ENCODE measurements at regions not wholly inside any gene's neighbourhood (a gene's known extent, or its start where the extent isn't known, plus 50 kb on each side); places are given as distances from the start of the nearest gene placed in this dataset.

DNA sequence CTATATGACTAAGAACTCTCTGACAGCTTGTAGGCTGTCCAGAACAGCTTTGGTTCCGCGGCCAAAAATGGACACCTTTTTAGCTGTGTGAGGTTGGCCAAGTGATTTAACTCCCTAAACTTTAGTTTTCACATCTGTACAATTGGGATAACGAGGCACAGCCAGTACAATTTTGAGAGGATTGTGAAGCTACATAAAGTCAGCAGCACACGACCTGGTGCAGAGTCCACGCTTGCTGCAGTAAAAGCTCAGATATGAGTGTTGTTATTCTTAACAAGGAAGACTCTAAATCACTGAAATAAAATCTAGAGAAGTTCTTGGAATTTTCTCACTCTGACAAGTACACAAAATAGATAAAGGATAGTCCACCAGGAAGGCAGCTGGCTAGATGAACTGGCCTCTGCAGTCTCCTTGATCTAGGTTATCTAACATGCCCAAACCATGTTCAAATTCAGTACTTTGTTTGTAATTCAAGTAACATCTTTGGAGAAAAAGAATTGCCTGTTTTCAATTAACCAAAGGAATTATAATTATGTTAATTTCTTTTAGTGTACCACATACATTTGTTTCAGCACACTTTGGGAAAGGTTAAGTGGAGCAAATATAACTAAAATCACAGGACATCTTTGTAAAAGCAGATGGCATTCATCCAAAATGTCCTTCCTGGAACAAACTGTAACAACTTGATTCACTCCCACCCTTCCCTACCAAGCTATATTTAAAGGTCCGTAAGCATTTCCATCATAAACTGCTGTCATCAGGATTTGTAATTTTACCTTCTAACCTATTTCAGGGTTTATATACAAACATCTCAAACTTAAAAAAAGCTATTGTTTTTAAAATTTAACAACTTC, 201.7 kb upstream of the STK17B start (continued):
- TF ChIP-seq, protein P1, sequence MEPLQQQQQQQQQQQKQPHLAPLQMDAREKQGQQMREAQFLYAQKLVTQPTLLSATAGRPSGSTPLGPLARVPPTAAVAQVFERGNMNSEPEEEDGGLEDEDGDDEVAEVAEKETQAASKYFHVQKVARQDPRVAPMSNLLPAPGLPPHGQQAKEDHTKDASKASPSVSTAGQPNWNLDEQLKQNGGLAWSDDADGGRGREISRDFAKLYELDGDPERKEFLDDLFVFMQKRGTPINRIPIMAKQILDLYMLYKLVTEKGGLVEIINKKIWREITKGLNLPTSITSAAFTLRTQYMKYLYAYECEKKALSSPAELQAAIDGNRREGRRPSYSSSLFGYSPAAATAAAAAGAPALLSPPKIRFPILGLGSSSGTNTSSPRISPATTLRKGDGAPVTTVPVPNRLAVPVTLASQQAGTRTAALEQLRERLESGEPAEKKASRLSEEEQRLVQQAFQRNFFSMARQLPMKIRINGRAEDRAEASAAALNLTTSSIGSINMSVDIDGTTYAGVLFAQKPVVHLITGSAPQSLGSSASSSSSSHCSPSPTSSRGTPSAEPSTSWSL (CRISPR knock-in tag; IDR thresholded peaks at IDR 0.05; ENCODE audit: borderline replicate concordance): no peak
- TF ChIP-seq ZNF766 (CRISPR knock-in tag; conservative IDR thresholded peaks at IDR 0.05) (no peak), CC2D1A (IDR thresholded peaks at IDR 0.05) (no peak), CBFA2T2 (conservative IDR thresholded peaks at IDR 0.05) (peak; percentile 52), U2AF2 (optimal IDR thresholded peaks at IDR 0.05; ENCODE audit: low read depth, low read length) (no peak), IRF2 (CRISPR knock-in tag; IDR thresholded peaks at IDR 0.05) (no peak), HMGN3 (IDR thresholded peaks at IDR 0.05; ENCODE audit: borderline replicate concordance, extremely low read depth, insufficient read length, low read depth, low read length) (no peak), HNRNPUL1 (IDR thresholded peaks at IDR 0.05; ENCODE audit: low read length) (no peak)
- TF ChIP-seq, protein P2, sequence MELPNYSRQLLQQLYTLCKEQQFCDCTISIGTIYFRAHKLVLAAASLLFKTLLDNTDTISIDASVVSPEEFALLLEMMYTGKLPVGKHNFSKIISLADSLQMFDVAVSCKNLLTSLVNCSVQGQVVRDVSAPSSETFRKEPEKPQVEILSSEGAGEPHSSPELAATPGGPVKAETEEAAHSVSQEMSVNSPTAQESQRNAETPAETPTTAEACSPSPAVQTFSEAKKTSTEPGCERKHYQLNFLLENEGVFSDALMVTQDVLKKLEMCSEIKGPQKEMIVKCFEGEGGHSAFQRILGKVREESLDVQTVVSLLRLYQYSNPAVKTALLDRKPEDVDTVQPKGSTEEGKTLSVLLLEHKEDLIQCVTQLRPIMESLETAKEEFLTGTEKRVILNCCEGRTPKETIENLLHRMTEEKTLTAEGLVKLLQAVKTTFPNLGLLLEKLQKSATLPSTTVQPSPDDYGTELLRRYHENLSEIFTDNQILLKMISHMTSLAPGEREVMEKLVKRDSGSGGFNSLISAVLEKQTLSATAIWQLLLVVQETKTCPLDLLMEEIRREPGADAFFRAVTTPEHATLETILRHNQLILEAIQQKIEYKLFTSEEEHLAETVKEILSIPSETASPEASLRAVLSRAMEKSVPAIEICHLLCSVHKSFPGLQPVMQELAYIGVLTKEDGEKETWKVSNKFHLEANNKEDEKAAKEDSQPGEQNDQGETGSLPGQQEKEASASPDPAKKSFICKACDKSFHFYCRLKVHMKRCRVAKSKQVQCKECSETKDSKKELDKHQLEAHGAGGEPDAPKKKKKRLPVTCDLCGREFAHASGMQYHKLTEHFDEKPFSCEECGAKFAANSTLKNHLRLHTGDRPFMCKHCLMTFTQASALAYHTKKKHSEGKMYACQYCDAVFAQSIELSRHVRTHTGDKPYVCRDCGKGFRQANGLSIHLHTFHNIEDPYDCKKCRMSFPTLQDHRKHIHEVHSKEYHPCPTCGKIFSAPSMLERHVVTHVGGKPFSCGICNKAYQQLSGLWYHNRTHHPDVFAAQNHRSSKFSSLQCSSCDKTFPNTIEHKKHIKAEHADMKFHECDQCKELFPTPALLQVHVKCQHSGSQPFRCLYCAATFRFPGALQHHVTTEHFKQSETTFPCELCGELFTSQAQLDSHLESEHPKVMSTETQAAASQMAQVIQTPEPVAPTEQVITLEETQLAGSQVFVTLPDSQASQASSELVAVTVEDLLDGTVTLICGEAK (IDR thresholded peaks at IDR 0.05): no peak
- TF ChIP-seq, protein P2 (CRISPR knock-in tag; IDR thresholded peaks at IDR 0.05): no peak
- TF ChIP-seq, protein P3, sequence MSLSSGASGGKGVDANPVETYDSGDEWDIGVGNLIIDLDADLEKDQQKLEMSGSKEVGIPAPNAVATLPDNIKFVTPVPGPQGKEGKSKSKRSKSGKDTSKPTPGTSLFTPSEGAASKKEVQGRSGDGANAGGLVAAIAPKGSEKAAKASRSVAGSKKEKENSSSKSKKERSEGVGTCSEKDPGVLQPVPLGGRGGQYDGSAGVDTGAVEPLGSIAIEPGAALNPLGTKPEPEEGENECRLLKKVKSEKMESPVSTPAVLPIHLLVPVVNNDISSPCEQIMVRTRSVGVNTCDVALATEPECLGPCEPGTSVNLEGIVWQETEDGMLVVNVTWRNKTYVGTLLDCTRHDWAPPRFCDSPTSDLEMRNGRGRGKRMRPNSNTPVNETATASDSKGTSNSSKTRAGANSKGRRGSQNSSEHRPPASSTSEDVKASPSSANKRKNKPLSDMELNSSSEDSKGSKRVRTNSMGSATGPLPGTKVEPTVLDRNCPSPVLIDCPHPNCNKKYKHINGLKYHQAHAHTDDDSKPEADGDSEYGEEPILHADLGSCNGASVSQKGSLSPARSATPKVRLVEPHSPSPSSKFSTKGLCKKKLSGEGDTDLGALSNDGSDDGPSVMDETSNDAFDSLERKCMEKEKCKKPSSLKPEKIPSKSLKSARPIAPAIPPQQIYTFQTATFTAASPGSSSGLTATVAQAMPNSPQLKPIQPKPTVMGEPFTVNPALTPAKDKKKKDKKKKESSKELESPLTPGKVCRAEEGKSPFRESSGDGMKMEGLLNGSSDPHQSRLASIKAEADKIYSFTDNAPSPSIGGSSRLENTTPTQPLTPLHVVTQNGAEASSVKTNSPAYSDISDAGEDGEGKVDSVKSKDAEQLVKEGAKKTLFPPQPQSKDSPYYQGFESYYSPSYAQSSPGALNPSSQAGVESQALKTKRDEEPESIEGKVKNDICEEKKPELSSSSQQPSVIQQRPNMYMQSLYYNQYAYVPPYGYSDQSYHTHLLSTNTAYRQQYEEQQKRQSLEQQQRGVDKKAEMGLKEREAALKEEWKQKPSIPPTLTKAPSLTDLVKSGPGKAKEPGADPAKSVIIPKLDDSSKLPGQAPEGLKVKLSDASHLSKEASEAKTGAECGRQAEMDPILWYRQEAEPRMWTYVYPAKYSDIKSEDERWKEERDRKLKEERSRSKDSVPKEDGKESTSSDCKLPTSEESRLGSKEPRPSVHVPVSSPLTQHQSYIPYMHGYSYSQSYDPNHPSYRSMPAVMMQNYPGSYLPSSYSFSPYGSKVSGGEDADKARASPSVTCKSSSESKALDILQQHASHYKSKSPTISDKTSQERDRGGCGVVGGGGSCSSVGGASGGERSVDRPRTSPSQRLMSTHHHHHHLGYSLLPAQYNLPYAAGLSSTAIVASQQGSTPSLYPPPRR (CRISPR knock-in tag; IDR thresholded peaks at IDR 0.05; ENCODE audit: borderline replicate concordance): no peak
